GM10266 (cell line): ENCODE measurements at regions not wholly inside any gene's neighbourhood (a gene's known extent, or its start where the extent isn't known, plus 50 kb on each side); places are given as distances from the start of the nearest gene placed in this dataset.

ENCODE experiments used
- DNase-seq: peaks from one replicate; pipeline ENCODE4 v3.0.0; 2012; ENCODE audit errors: extremely low spot score
- TF ChIP-seq, protein P1 (sequence below): IDR thresholded peaks from 2 replicates; pipeline ENCODE4 v1.5.1; 2012; ENCODE audit warnings: mild to moderate bottlenecking, low read depth; ENCODE audit not compliant: control insufficient read depth, insufficient read depth; ENCODE audit errors: missing control alignments

DNA sequence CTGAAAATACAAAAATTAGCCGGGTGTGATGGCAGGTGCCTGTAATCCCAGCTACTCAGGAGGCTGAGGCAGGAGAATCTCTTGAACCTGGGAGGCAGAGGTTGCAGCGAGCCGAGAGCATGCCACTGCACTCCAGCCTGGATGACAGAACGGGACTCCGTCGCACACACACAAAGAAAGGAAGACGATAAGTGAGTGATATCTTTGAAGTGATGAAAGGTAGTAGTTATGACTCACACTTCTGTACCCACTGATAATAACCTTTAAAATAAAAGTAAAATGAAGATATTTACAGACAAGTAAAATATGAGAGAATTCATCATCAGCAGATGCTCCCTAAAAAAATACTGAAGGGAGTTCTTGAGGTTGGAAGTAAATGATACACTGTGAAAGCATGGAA, 171.3 kb upstream of the CRY1 start:
- TF ChIP-seq, protein P1, sequence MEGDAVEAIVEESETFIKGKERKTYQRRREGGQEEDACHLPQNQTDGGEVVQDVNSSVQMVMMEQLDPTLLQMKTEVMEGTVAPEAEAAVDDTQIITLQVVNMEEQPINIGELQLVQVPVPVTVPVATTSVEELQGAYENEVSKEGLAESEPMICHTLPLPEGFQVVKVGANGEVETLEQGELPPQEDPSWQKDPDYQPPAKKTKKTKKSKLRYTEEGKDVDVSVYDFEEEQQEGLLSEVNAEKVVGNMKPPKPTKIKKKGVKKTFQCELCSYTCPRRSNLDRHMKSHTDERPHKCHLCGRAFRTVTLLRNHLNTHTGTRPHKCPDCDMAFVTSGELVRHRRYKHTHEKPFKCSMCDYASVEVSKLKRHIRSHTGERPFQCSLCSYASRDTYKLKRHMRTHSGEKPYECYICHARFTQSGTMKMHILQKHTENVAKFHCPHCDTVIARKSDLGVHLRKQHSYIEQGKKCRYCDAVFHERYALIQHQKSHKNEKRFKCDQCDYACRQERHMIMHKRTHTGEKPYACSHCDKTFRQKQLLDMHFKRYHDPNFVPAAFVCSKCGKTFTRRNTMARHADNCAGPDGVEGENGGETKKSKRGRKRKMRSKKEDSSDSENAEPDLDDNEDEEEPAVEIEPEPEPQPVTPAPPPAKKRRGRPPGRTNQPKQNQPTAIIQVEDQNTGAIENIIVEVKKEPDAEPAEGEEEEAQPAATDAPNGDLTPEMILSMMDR = no peak
- DNase-seq = no peak

DNA sequence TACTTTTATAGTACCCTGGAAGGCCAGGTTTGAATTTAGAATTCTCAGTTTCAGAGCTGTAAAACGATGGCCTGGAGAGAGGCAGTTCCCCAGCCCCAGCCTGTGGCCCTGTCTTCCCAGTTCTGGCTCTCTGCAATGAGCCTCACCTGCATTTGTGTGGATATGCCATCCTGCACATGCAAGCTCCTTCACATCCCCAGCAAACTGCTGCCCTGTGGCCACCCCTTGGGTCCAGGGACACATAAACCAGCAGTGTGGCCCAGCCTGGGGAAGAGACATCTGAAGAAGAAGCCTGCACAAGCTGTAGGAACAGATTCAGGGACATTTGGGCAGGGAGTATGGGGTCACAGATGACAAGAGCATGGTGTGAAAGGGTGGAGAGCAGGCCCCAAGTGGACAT, 174.3 kb upstream of the CRY1 start:
- DNase-seq = no peak
- TF ChIP-seq, protein P1 = no peak

DNA sequence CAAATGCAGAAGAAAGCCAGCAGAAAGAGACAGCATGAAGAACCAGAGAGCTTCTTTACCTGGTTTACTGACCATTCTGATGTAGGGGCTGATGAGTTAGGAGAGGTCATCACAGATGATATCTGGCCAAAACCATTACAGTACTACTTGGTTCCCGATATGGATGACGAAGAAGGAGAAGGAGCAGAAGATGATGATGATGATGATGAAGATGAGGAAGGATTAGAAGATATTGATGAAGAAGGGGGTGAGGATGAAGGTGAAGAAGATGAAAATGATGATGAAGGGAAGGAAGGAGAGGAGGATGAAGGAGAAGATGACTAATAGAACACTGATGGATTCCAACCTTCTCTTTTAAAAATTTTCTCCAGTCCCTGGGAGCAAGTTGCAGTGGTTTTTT, 178.2 kb upstream of the CRY1 start:
- TF ChIP-seq, protein P1 = no peak
- DNase-seq = no peak

DNA sequence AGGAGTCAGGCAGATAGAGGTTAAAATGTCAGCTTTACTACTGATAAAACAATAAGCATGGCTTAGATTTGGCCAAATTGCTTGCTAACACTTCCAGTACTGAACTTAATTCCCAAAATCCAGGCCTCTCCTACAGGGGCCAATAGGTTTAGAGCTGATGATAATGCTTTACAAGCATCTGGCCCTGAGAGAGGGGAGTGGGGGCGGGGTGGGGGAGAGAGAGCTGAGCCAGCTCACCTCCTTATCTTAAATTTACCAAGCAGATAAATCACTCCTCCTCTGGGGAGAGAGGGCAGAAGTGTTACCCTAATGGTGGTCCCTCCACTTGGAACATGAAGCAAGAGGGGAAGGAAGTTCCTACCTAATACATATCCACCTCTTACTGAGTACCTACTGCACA, 182.2 kb upstream of the CRY1 start:
- DNase-seq = no peak
- TF ChIP-seq, protein P1 = no peak

DNA sequence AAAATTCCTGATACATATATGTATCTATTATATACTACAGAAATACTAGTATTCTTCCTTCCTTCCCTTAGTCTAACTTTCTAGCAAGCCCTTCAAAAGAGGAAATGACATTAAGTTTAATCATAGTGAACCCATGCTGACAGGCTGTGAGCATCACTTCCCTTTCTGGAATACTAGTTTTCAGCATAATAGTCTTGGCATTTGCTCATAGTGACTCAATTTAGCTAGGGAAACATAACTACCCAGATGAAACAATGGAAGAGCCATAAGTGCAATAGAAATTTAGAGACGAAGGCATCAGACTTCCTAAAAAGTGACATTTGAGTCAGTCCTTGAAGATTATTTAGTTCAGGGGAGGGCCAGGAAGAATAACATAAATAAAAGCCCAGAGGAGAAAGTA, 184.5 kb upstream of the CRY1 start:
- DNase-seq = no peak
- TF ChIP-seq, protein P1 = no peak

DNA sequence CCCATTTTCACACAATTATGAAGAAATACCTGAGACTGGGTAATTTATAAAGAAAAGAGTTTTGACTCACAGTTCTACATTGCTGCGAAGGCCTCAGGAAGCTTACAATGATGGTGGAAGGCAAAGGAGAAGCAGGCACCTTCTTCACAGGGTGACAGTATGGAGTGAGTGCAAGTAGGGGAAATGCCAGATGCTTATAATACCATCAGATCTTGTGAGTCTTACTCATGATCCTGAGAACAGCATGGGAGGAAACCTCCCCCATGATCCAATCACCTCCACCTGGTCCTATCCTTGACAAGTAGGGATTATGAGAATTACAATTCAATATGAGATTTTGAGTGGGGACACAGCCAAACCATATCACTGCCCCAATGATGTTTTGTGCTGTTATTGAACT, 189.3 kb upstream of the CRY1 start:
- no peak for DNase-seq
- TF ChIP-seq, protein P1 = no peak

DNA sequence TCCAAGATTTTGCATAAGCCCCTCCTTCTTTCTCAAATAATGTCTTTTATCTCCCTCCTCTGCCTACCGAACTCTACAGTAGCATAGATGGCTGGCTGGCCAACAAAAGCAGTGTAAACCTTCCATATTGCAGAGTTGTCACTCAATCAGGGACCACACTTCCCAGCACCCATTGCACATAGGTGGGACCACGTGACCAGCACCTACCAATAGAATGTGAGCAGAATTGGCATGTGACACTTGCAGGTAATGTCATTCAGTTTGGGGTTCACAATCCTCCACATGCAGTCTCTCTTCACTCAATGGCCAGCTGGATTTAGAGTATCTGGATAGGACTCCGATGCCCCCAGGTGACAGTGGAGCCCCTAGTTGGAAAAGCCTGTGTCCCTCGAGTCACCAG, 190.3 kb upstream of the CRY1 start:
- TF ChIP-seq, protein P1 = no peak
- no peak for DNase-seq
